NT2/D1 (cell line): ENCODE measurements at regions not wholly inside any gene's neighbourhood (a gene's known extent, or its start where the extent isn't known, plus 50 kb on each side); places are given as distances from the start of the nearest gene placed in this dataset.

ENCODE experiments used
- DNase-seq: peaks from one replicate; pipeline ENCODE4 v3.0.0-alpha.2; 2011; ENCODE audit warnings: low read depth, low spot score
- H3K27me3 ChIP-seq: 2 replicates; pipeline ENCODE4 v1.6.0; 2011; ENCODE audit warnings: mild to moderate bottlenecking; ENCODE audit not compliant: insufficient read length, insufficient read depth
- H3K36me3 ChIP-seq: 2 replicates; pipeline ENCODE4 v1.6.1; 2011; ENCODE audit warnings: mild to moderate bottlenecking, low read length, mixed read lengths; ENCODE audit not compliant: insufficient read depth, insufficient read length
- H3K4me1 ChIP-seq: 2 replicates; pipeline ENCODE4 v1.5.1; 2011; ENCODE audit not compliant: insufficient read depth, insufficient read length
- H3K4me3 ChIP-seq: 2 replicates; pipeline ENCODE4 v1.5.1; 2011; ENCODE audit warnings: low read depth; ENCODE audit not compliant: insufficient read length
- H3K9ac ChIP-seq: 2 replicates; pipeline ENCODE4 v1.6.0; 2011; ENCODE audit warnings: low read depth; ENCODE audit not compliant: insufficient read length
- H3K9me3 ChIP-seq: 2 replicates; pipeline ENCODE4 v1.5.1; 2011; ENCODE audit warnings: mild to moderate bottlenecking, low read length; ENCODE audit not compliant: insufficient read depth
- SUZ12 ChIP-seq: IDR thresholded peaks from 2 replicates; pipeline ENCODE4 v1.6.1; 2011; ENCODE audit not compliant: insufficient read length, insufficient read depth; ENCODE audit errors: extremely low read depth
- YY1 ChIP-seq: IDR thresholded peaks from 2 replicates; pipeline ENCODE4 v1.6.1; 2011; ENCODE audit not compliant: insufficient read length, insufficient read depth
- ZNF274 ChIP-seq: IDR thresholded peaks from 2 replicates; pipeline ENCODE4 v1.6.1; 2011; ENCODE audit warnings: mild to moderate bottlenecking, low read depth, low read length

GRCh38 chr3:168336276-168336675, 240.6 kb upstream of the GOLIM4 start:
- no peaks in the 10 kb centered on the region for H3K27me3 ChIP-seq

GRCh38 chr3:168333410-168333935, 237.7 kb upstream of the GOLIM4 start:
- no peaks in the 10 kb centered on the region for H3K27me3 ChIP-seq

More at GRCh38 chr3:168336276-168336675, 240.6 kb upstream of the GOLIM4 start:
- no peaks in the 10 kb centered on the region for H3K36me3 ChIP-seq
- H3K4me3 ChIP-seq, result no peak overlapping the region
- no peaks in the 10 kb centered on the region for H3K9me3 ChIP-seq
- no peak for TF ChIP-seq YY1
- TF ChIP-seq SUZ12, result no peak
- no peak for TF ChIP-seq ZNF274
- DNase-seq, result no peak
- H3K9ac ChIP-seq, result no peak overlapping the region
- no peaks in the 10 kb centered on the region for H3K4me1 ChIP-seq

GRCh38 chr3:168331756-168332155, 236.0 kb upstream of the GOLIM4 start:
- Histone ChIP-seq H3K36me3 (no peaks in the 10 kb centered on the region), H3K9me3 (no peaks in the 10 kb centered on the region), H3K4me1 (no peaks in the 10 kb centered on the region), H3K4me3 (no peak overlapping the region), H3K27me3 (no peaks in the 10 kb centered on the region), H3K9ac (no peak overlapping the region)
- DNase-seq, result no peak
- TF ChIP-seq YY1 (no peak), ZNF274 (no peak), SUZ12 (no peak)

More at GRCh38 chr3:168333410-168333935, 237.7 kb upstream of the GOLIM4 start:
- TF ChIP-seq YY1, result no peak
- no peak for TF ChIP-seq ZNF274
- no peak for TF ChIP-seq SUZ12
- Histone ChIP-seq H3K9ac (no peak overlapping the region), H3K4me1 (no peaks in the 10 kb centered on the region), H3K36me3 (no peaks in the 10 kb centered on the region), H3K4me3 (no peak overlapping the region), H3K9me3 (no peaks in the 10 kb centered on the region)
- DNase-seq, result no peak

- H3K4me3 ChIP-seq, result no peak overlapping the region
- H3K27me3 ChIP-seq, result no peaks in the 10 kb centered on the region
- no peaks in the 10 kb centered on the region for H3K4me1 ChIP-seq
- no peaks in the 10 kb centered on the region for H3K9me3 ChIP-seq
- H3K9ac ChIP-seq, result no peak overlapping the region
- DNase-seq, result no peak
- H3K36me3 ChIP-seq, result no peaks in the 10 kb centered on the region
- TF ChIP-seq ZNF274, result no peak
- TF ChIP-seq YY1, result no peak
- TF ChIP-seq SUZ12, result no peak
Measured at GRCh38 chr3:168330983-168331382, 235.3 kb upstream of the GOLIM4 start.

- H3K9ac ChIP-seq, result no peak overlapping the region
- H3K4me3 ChIP-seq, result no peak overlapping the region
- no peaks in the 10 kb centered on the region for H3K27me3 ChIP-seq
- no peaks in the 10 kb centered on the region for H3K36me3 ChIP-seq
- no peaks in the 10 kb centered on the region for H3K4me1 ChIP-seq
- H3K9me3 ChIP-seq, result no peaks in the 10 kb centered on the region
- TF ChIP-seq YY1, result no peak
- no peak for TF ChIP-seq SUZ12
- no peak for TF ChIP-seq ZNF274
- no peak for DNase-seq
Measured at GRCh38 chr3:168327856-168328255, 232.1 kb upstream of the GOLIM4 start.

- H3K9me3 ChIP-seq, result no peaks in the 10 kb centered on the region
- H3K4me1 ChIP-seq, result no peaks in the 10 kb centered on the region
- no peak overlapping the region for H3K4me3 ChIP-seq
- H3K36me3 ChIP-seq, result no peaks in the 10 kb centered on the region
- H3K9ac ChIP-seq, result no peak overlapping the region
- TF ChIP-seq ZNF274 (no peak), SUZ12 (no peak), YY1 (no peak)
- no peak for DNase-seq
- H3K27me3 ChIP-seq, result no peaks in the 10 kb centered on the region
Measured at GRCh38 chr3:168325684-168326083, 230.0 kb upstream of the GOLIM4 start.

- DNase-seq, result no peak
- Histone ChIP-seq H3K36me3 (no peaks in the 10 kb centered on the region), H3K9ac (no peak overlapping the region), H3K27me3 (no peaks in the 10 kb centered on the region), H3K9me3 (no peaks in the 10 kb centered on the region), H3K4me3 (no peak overlapping the region), H3K4me1 (no peaks in the 10 kb centered on the region)
- TF ChIP-seq YY1, result no peak
- no peak for TF ChIP-seq SUZ12
- TF ChIP-seq ZNF274, result no peak
Measured at GRCh38 chr3:168322941-168323340, 227.2 kb upstream of the GOLIM4 start.
